Ishikawa (cell line): ENCODE measurements at regions not wholly inside any gene's neighbourhood (a gene's known extent, or its start where the extent isn't known, plus 50 kb on each side); places are given as distances from the start of the nearest gene placed in this dataset.

Experiments
- CEBPB ChIP-seq: IDR thresholded peaks from 2 replicates; pipeline ENCODE4 v1.6.1; 2012
- CREB1 ChIP-seq: IDR thresholded peaks from 2 replicates; pipeline ENCODE4 v1.6.1; 2012; ENCODE audit warnings: low read depth
- EGR1 ChIP-seq: IDR thresholded peaks from 2 replicates; pipeline ENCODE4 v1.6.1; 2012
- EP300 ChIP-seq: IDR thresholded peaks from 2 replicates; pipeline ENCODE4 v1.6.1; 2012; ENCODE audit warnings: borderline replicate concordance
- FOXM1 ChIP-seq: IDR thresholded peaks from 2 replicates; pipeline ENCODE4 v1.6.1; 2012; ENCODE audit warnings: low read depth, borderline replicate concordance
- MAX ChIP-seq: IDR thresholded peaks from 2 replicates; pipeline ENCODE4 v1.6.1; 2012
- NFIC ChIP-seq: IDR thresholded peaks from 2 replicates; pipeline ENCODE4 v1.6.1; 2012
- RAD21 ChIP-seq: IDR thresholded peaks from 2 replicates; pipeline ENCODE4 v1.6.1; 2012; ENCODE audit warnings: low read depth
- REST ChIP-seq: IDR thresholded peaks from 2 replicates; pipeline ENCODE4 v1.6.1; 2012; ENCODE audit warnings: low read depth, mild to moderate bottlenecking
- TAF1 ChIP-seq: IDR thresholded peaks from 2 replicates; pipeline ENCODE4 v1.6.1; 2012; ENCODE audit warnings: low read depth, mild to moderate bottlenecking
- TCF12 ChIP-seq: IDR thresholded peaks from 2 replicates; pipeline ENCODE4 v1.6.1; 2012; ENCODE audit warnings: low read depth
- TEAD4 ChIP-seq: IDR thresholded peaks from 2 replicates; pipeline ENCODE4 v1.6.1; 2012
- USF1 ChIP-seq: IDR thresholded peaks from 2 replicates; pipeline ENCODE4 v1.6.1; 2012
- YY1 ChIP-seq: IDR thresholded peaks from 2 replicates; pipeline ENCODE4 v1.6.1; 2012; ENCODE audit warnings: low read depth
- ZBTB7A ChIP-seq: IDR thresholded peaks from 2 replicates; pipeline ENCODE4 v1.6.1; 2012; ENCODE audit warnings: low read depth

GRCh38 chr4:81912376-81913030 lies 440.8 kb upstream of the RASGEF1B start:
- TF ChIP-seq TAF1 (no peak), FOXM1 (no peak), REST (no peak), TEAD4 (no peak), YY1 (no peak), EGR1 (no peak), MAX (no peak), EP300 (no peak), CEBPB (no peak), RAD21 (no peak), NFIC (no peak), USF1 (no peak), CREB1 (no peak)

- TF ChIP-seq USF1 (no peak), ZBTB7A (no peak), MAX (no peak), CREB1 (no peak), TCF12 (no peak), REST (no peak), FOXM1 (no peak), EGR1 (no peak), TEAD4 (no peak)
Observed at GRCh38 chr4:81906905-81907304, 435.2 kb upstream of the RASGEF1B start.

GRCh38 chr4:81905971-81906370 lies 434.3 kb upstream of the RASGEF1B start:
- no peak for TF ChIP-seq RAD21
- TF ChIP-seq YY1 = no peak
- no peak for TF ChIP-seq TAF1
- no peak for TF ChIP-seq MAX
- no peak for TF ChIP-seq REST
- TF ChIP-seq EGR1 = no peak
- TF ChIP-seq NFIC = no peak
- no peak for TF ChIP-seq ZBTB7A
- no peak for TF ChIP-seq TEAD4
- TF ChIP-seq CEBPB = no peak
- TF ChIP-seq EP300 = no peak
- no peak for TF ChIP-seq FOXM1
- no peak for TF ChIP-seq TCF12

- TF ChIP-seq FOXM1 (no peak), REST (no peak), TAF1 (no peak), RAD21 (no peak), CREB1 (no peak), YY1 (no peak), ZBTB7A (no peak), MAX (no peak), EP300 (no peak), EGR1 (no peak)
Observed at GRCh38 chr4:81904121-81904520, 432.4 kb upstream of the RASGEF1B start.
